PFSK-1 (cell line): ENCODE measurements at regions not wholly inside any gene's neighbourhood (a gene's known extent, or its start where the extent isn't known, plus 50 kb on each side); places are given as distances from the start of the nearest gene placed in this dataset.

Experiments
- FOXP2 ChIP-seq: optimal IDR thresholded peaks from 2 replicates; pipeline ENCODE3; 2011; ENCODE audit warnings: borderline replicate concordance, control low read depth, inconsistent platforms; ENCODE audit not compliant: insufficient read depth; ENCODE audit errors: extremely low read length, extremely low read depth
- POLR2AphosphoS5 ChIP-seq: IDR thresholded peaks from 2 replicates; pipeline ENCODE4 v1.6.1; 2012; ENCODE audit warnings: low read depth, mild to moderate bottlenecking, control low read depth, low read length, moderate library complexity
- SIN3A ChIP-seq: IDR thresholded peaks from 2 replicates; pipeline ENCODE4 v1.6.1; 2012; ENCODE audit warnings: mild to moderate bottlenecking, low read length, moderate library complexity, borderline replicate concordance; ENCODE audit not compliant: insufficient read depth
- TAF1 ChIP-seq: IDR thresholded peaks from 2 replicates; pipeline ENCODE4 v1.6.1; 2012; ENCODE audit warnings: low read length, control low read depth, borderline replicate concordance; ENCODE audit not compliant: insufficient read depth
- TF ChIP-seq, protein P1 (sequence below), 2 experiments: IDR thresholded peaks; 2 replicates each; pipeline versions ENCODE4 v1.6.1 to v1.8.0; 2011 to 2012; ENCODE audit warnings: low read depth in 2 of 2, low read length in 2 of 2, control low read depth in 1 of 2, inconsistent platforms in 1 of 2, mild to moderate bottlenecking in 1 of 2, moderate library complexity in 1 of 2; ENCODE audit not compliant: insufficient read depth in 1 of 2

- no peak for TF ChIP-seq FOXP2
- TF ChIP-seq TAF1: no peak
- TF ChIP-seq SIN3A: no peak
These were observed 667.4 kb downstream of the ROBO2 start for GRCh38 chr3:77707281-77707680.

- TF ChIP-seq, protein P1, sequence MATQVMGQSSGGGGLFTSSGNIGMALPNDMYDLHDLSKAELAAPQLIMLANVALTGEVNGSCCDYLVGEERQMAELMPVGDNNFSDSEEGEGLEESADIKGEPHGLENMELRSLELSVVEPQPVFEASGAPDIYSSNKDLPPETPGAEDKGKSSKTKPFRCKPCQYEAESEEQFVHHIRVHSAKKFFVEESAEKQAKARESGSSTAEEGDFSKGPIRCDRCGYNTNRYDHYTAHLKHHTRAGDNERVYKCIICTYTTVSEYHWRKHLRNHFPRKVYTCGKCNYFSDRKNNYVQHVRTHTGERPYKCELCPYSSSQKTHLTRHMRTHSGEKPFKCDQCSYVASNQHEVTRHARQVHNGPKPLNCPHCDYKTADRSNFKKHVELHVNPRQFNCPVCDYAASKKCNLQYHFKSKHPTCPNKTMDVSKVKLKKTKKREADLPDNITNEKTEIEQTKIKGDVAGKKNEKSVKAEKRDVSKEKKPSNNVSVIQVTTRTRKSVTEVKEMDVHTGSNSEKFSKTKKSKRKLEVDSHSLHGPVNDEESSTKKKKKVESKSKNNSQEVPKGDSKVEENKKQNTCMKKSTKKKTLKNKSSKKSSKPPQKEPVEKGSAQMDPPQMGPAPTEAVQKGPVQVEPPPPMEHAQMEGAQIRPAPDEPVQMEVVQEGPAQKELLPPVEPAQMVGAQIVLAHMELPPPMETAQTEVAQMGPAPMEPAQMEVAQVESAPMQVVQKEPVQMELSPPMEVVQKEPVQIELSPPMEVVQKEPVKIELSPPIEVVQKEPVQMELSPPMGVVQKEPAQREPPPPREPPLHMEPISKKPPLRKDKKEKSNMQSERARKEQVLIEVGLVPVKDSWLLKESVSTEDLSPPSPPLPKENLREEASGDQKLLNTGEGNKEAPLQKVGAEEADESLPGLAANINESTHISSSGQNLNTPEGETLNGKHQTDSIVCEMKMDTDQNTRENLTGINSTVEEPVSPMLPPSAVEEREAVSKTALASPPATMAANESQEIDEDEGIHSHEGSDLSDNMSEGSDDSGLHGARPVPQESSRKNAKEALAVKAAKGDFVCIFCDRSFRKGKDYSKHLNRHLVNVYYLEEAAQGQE (IDR thresholded peaks at IDR 0.05; ENCODE audit: insufficient read depth in 1 of 2, low read depth in 2 of 2, low read length in 2 of 2): no peak
- TF ChIP-seq TAF1 (no peak), SIN3A (no peak), FOXP2 (no peak), POLR2AphosphoS5 (no peak)
These were observed 669.3 kb downstream of the ROBO2 start for GRCh38 chr3:77709155-77709554.

- TF ChIP-seq TAF1: no peak
These were observed 678.4 kb downstream of the ROBO2 start for GRCh38 chr3:77718311-77718710.

DNA sequence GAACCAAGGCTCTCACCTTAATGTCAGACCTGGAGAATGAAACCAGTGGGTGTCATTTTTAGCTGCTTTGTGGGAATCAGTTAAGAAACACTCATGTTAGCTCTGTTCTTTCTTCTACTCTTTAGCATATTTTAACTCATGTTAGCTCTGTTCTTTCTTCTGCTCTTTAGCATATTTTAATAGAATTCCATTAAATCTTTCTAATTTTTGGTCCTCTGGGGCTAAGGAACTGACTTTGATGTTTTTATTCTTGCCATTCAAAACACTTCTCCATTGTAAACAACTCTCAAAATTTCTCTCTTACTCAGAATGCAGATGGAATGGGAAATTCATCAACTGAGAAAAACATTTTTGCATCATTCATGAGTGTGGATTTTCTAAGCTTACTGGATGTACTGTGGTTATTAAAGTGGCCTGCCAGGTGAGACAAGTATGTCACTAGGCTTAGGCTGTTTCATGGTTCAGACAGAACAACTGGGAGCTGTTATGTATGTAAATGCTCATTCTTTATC is 680.6 kb downstream of the ROBO2 start:
- TF ChIP-seq, protein P1 (IDR thresholded peaks at IDR 0.05; ENCODE audit: insufficient read depth in 1 of 2, low read depth in 2 of 2, low read length in 2 of 2): no peak
- TF ChIP-seq FOXP2 (no peak), SIN3A (no peak), TAF1 (no peak), POLR2AphosphoS5 (no peak)

- TF ChIP-seq, protein P1 (IDR thresholded peaks at IDR 0.05; ENCODE audit: insufficient read depth in 1 of 2, low read depth in 2 of 2, low read length in 2 of 2): no peak
- TF ChIP-seq SIN3A: no peak
These were observed 686.6 kb downstream of the ROBO2 start for GRCh38 chr3:77726517-77726916.

DNA sequence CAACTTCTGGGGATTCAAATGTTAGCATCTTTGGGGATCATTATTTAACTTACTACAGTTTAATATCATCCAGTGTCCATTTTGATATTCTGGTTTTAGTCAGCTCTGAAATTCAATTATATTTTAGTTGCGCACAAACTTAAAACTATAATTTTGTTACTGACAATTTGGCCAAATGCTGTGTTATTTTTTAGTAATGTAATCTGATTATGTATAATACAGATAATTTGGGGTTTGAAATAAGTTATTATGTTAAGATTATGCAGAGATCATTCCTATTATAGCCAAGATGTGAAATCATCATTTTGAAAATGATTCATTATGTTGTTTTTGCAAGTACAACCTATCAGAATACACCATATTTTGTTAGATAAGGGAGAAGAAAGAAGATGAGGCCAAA is 706.1 kb downstream of the ROBO2 start:
- TF ChIP-seq POLR2AphosphoS5 (no peak), SIN3A (no peak), FOXP2 (no peak), TAF1 (no peak)
- TF ChIP-seq, protein P1 (IDR thresholded peaks at IDR 0.05; ENCODE audit: insufficient read depth in 1 of 2, low read depth in 2 of 2, low read length in 2 of 2): no peak
